ENCODE measurements at regions not wholly inside any gene's neighbourhood (a gene's known extent, or its start where the extent isn't known, plus 50 kb on each side); places are given as distances from the start of the nearest gene placed in this dataset.

- TF ChIP-seq, protein P1, sequence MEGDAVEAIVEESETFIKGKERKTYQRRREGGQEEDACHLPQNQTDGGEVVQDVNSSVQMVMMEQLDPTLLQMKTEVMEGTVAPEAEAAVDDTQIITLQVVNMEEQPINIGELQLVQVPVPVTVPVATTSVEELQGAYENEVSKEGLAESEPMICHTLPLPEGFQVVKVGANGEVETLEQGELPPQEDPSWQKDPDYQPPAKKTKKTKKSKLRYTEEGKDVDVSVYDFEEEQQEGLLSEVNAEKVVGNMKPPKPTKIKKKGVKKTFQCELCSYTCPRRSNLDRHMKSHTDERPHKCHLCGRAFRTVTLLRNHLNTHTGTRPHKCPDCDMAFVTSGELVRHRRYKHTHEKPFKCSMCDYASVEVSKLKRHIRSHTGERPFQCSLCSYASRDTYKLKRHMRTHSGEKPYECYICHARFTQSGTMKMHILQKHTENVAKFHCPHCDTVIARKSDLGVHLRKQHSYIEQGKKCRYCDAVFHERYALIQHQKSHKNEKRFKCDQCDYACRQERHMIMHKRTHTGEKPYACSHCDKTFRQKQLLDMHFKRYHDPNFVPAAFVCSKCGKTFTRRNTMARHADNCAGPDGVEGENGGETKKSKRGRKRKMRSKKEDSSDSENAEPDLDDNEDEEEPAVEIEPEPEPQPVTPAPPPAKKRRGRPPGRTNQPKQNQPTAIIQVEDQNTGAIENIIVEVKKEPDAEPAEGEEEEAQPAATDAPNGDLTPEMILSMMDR (conservative IDR thresholded peaks at IDR 0.05; ENCODE audit: low read depth, low read length): no peak
- no peak for TF ChIP-seq EZH2 (IDR thresholded peaks at IDR 0.05; ENCODE audit: borderline replicate concordance, low read depth, low read length, poor library complexity, severe bottlenecking)
Observed at GRCh38 chr21:38056481-38056880, 140.2 kb upstream of the KCNJ6 start.

Data from A673 (cell line).